ENCODE measurements at regions not wholly inside any gene's neighbourhood (a gene's known extent, or its start where the extent isn't known, plus 50 kb on each side); places are given as distances from the start of the nearest gene placed in this dataset.
A peak's percentile ranks its signal among the peaks of the same experiment; 100 is the strongest.

DNA sequence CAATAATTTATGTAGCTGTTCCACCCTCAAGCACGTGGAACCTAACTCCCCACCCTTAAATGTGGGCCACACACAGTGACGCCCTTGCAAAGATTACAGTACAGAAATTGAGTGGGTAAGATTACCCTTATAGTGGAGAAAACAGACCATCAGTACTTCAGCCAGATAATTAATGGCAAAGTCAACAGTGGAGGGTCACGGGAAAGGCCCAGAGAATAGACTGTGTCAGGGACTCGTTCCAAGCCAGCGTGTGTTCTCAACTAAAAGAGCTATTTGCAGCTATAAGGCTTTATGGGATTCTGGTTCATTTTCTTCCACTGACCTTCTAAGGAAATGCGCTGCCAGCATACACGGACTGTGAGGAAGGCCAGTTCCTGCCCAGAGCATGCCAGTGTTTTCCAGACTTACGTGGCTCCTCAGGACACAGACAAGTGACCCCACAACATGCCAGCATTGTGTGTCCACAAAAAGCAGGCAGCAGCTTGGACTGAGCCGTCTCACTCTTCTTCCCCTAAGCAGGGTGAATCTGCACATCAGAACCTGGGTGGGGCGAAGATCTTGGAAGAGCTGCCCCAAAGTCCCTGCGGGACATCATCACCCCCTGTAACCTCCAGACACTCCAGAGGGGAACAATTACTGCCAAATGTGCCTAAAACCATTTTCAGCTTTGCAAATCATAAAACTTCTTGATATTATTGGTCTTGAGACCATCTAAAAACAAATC is 428.5 kb downstream of the OCA2 start:
- DNase-seq, result no peak

DNA sequence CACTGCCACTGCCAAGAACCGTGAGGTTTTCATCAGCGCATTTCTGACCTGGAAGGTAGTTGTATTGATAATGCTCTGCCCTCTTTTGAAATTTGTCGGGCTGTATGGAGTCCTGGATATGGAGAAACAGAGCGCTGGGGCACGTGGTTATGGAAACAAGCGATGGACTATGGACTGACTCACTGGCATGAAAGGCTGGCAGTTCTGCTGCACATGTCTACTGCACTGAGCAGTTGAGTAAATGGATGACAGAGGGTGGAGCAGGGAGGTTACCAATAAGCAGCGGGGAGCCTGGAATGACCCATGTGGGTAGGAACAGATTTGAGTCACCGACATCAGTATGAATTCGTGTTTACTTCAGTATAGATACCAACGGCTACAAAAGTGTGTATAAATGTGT is 429.5 kb downstream of the OCA2 start:
- DNase-seq, result no peak

GRCh38 chr15:27668471-27669220 is 430.5 kb downstream of the OCA2 start:
- no peak for DNase-seq

DNA sequence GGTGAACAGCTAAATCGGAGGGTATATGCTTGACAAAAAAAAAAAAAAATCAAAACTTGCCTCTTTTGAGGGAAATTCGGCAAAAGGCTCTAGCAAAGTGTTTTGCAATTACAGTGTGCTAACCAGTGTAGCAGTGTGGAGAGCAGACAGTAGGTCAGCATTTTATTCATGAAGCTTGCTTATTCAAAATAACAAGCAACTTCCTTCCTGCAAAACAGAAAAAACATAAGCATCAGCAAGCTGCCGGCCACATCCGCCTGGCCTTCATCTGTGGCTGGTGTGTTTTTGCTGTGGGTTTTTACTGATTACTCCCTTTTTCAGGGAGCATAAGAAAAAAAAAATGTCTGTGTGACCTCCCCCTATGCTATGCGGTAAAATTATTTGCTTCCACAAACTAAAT is 434.1 kb downstream of the OCA2 start:
- DNase-seq, result no peak

DNA sequence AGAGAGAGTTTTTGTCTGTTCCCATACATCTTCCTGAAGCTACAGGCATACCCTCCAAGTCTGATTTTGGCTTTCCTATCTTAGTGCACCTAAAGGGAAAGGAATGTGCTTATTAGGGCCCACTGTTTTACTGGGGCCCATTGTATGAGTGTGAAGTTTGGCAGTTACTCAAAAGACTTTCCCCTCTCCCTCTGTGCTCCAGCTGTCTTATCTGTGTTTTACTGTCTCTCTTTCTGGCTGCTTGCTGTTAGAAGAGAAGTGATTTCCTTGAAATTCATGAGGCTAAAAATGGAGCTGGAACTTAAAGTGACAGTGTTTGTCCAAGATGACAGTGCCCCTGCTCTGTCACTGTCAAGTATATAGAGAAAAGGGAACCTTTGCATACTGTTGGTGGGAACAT is 436.2 kb downstream of the OCA2 start:
- DNase-seq, result no peak

DNA sequence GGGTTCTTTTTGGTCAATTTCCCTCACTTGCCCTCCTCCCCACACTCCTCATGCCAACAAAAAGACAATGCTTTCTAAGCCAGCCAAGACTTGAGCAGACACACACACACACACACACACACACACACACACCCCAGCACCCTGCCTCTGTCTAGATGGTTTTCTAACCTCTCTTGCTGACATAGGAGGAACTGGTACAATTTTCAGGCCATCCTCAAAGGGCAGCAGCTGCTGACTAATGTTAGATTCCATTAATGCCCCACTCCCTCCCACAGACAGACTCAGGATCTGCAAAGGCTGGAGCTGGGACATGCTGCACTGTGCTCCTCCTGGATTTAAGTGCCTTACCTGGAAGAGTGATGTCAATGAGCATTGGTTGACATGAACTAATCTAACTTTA is 438.4 kb downstream of the OCA2 start:
- no peak for DNase-seq

- DNase-seq, result no peak
Observed at GRCh38 chr15:27656296-27656987, 442.7 kb downstream of the OCA2 start.

- DNase-seq, result no peak
Observed at GRCh38 chr15:27655056-27655455, 444.1 kb downstream of the OCA2 start.

- no peak for DNase-seq
Observed at GRCh38 chr15:27650244-27650643, 448.9 kb downstream of the OCA2 start.

DNA sequence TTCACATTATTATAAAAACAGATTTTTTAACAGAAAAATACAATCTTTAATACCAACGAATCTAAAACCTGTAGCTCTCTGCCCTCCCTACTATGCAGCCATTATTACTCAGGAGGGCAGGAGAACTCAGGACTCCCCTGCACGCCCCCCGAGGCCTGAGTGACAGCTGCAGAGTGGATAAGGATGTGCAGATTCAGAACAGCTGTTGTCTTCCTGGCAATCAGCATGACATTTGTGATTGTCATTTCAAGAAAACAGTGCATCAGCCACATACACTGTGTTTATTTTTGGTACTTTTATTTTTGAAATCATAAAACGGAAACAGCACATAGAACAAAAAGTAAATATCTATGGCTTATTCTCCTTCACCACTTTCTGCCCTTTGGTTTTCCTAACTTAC is 450.8 kb downstream of the OCA2 start:
- peak; percentile 55 for DNase-seq

DNA sequence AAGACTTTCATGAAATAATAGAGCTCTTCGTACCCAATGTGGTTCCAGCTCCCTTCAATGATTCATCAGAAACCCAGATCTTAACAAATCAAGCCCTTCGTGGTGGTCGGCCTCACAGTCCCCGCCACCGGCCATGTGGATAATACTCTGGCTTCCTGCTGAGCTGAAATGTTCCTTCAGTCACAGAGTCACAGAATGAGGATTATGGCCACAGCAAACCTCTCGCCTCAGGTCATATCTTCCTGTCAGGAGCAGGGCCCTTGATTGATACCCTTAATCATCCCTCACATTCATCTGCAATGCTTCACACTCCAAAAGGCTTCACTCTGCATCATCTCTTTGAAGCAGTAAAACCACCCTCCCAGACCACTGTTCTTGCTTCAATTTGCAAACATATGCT is 452.6 kb downstream of the OCA2 start:
- DNase-seq, result no peak

DNA sequence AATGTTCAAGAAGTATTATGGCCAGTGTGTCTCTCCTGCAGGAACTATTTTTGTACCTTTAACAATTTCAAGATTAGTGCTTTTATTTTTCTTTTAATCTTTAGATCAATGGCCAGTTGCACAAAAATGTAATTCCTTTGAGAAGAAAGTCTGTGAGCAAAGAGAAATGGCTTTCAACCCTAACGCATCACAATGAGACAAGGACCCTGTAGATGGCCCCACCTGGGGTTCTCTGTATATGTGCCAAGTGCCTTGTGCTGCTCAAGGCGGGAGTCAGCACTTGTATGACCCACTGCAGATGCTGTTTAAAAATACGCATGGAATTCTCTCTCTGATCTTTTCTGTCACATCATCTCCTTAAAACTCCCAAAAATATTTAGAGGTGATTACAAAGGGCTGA is 453.4 kb downstream of the OCA2 start:
- no peak for DNase-seq

GRCh38 chr15:27642981-27643380 is 456.1 kb downstream of the OCA2 start:
- DNase-seq, result no peak

GRCh38 chr15:27639595-27639994 is 459.5 kb downstream of the OCA2 start:
- DNase-seq, result no peak

DNA sequence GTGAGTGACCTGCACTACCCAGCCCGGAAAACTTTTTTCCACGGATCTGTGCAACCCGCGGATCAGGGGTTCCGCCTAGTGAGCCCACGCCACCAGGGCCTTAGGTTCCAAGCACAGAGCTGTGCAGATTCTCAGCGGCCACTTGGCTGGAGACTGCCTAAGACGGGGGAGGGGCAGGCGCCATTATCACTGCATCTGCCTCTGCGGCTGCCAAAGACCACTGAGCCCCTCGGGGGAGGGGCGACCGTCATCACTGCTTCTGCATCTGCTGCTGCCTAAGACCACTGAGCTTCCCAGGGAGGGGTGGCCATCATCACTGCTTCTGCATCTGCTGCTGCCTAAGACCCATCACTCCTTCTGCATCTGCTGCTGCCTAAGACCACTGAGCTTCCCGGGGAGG is 460.2 kb downstream of the OCA2 start:
- peak; percentile 38 for DNase-seq

DNA sequence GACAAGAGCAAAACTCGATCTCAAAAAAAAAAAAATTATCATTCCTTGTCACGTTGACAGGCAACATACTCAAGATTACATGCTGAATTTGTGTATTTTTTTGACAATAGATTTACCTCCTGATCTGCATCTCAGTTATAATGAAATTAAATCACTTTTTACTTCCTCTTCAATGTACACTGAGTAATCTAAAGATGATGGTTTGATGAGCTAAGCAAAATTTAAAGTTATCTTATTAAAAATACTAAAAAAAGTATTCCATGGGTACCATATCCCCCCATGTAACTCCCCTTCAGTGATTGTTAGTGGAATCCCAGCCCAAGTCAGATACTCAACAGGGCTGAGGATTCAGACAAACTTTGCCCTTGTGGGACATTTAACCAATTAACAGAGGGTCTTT is 463.2 kb downstream of the OCA2 start:
- DNase-seq, result no peak

GRCh38 chr15:27628486-27628885 is 470.6 kb downstream of the OCA2 start:
- DNase-seq, result no peak

GRCh38 chr15:27627623-27628022 is 471.5 kb downstream of the OCA2 start:
- DNase-seq, result no peak

DNA sequence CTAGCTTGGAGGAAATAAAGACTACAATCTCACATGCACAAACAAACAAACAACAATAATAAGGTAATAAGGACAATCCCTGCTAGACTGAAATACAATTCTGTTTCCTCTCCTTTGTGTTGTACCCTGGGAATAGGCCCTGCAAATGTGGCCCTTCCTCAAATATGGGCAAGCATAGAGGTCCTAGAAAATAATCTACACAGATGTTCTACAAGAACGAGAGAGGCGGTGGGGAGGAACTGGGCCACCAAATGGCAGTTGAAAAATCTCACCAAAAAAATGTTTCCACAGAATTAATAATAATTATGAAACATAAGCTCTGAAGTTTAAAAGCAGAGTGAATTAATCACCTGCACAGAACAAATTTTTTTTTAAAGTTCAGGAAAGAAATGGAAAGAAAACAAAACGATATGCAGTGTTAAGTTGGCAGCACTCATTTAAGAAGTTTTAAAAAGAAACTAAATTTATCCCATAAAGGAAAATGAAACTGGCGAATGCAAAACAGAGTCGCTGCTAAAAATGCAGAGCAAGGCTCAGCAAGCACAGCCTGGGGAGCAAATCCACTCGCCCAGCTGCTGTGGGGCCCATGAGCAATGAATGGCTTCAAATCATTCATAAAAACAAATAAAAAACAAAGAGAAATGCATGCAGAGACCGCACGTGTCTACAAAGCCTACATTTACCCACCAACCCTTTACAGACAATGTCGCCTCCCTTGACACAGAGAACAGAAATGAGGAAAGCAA is 475.4 kb downstream of the OCA2 start:
- DNase-seq, result no peak

DNA sequence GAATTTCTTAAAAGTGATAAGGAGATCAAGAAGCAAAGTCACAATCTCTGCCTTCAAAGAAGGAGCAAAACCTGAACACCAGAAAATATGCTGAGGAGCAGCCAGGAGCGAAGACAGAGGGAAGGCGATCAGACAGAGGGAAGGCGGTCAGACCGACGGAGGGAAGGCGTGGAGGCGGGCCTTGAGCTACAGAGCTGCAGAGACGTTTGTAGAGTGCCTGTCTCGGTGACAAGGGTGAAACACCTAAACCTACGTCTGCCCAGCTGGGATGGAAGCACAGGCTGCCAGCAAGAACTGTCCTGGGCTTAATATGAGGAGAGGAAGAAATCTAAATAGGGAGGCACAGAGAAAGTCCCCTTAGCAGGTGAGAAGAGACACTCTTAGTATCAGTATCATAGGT is 476.0 kb downstream of the OCA2 start:
- DNase-seq, result no peak

GRCh38 chr15:27622371-27622770 is 476.7 kb downstream of the OCA2 start:
- DNase-seq, result no peak

- no peak for DNase-seq
Observed at GRCh38 chr15:27619204-27619603, 479.9 kb downstream of the OCA2 start.

GRCh38 chr15:27617013-27617412 is 482.1 kb downstream of the OCA2 start:
- DNase-seq, result no peak
